ENCODE measurements at regions not wholly inside any gene's neighbourhood (a gene's known extent, or its start where the extent isn't known, plus 50 kb on each side); places are given as distances from the start of the nearest gene placed in this dataset.
"Not testable (repeated sequence)": the region's sequence is repeated elsewhere in the genome, so short reads cannot be mapped to it uniquely, and the experiment has no call there.

DNA sequence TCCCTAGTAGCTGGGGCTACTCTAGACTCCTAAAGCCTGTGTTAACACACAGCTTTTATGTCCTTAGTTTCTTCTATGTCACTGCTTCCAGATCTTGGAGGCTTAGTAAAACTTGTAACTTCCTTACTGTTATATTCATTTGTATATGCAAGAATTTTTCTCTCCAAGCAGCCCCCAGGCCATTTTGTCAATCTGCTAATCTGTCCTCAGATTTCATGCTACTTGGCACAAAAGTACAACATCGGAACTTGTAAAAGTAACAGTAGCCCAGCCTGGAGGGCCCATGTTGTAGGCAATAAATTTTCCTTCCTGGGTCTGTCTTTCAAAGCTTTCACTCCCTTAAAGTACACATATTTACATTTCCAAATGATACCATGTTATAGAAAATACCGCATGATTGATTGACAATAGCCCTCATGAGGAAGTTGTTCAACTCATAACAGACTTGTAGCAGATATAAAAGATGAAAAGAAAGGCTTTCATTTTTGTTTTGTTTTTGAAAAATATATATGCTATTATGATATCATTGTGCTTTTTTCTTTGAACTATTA is 324.2 kb downstream of the NEK10 start:
- CTCF ChIA-PET (ENCODE audit: unreplicated experiment) = no interaction called here
- no peak overlapping the region for H3K27ac ChIP-seq (ENCODE audit: low read depth, low read length, poor library complexity, severe bottlenecking)

DNA sequence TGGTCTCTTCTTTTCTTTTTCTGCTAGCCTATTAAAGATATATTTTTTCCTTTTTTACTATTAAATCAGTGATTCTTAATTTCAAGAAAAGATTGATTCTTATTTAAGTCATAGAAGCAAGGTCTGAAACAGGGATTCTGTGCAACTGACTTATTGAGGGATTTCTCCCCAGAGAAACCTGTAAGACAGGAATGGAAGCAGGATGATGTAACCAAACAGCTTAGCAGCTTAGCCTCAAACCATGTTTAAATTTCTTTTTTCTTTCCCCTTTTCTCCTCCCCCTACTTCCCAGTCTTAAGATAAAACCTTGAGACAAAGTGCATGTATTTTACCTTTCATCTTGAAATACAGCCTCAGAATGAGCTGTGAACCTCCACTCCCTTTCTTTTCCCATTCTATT is 322.8 kb downstream of the NEK10 start:
- H3K79me2 ChIP-seq (ENCODE audit: insufficient read depth, low read depth, low read length) = no peaks in the 10 kb centered on the region
- no peak overlapping the region for H3K4me2 ChIP-seq (ENCODE audit: low read length)
- ChIA-PET CTCF (ENCODE audit: unreplicated experiment) (no interaction called here), POLR2A (interaction anchor here (0.6 to 0.7 kb wide), 3 partner anchors 339 to 737 kb away, joined by 3 to 5 read pairs (median 3); no protein-coding TSS in a partner anchor)
- no peak overlapping the region for H2AFZ ChIP-seq (ENCODE audit: low read length)
- intact Hi-C loops (cut with micrococcal nuclease; ENCODE audit: unreplicated experiment) = no loop called here
- H3K27ac ChIP-seq (ENCODE audit: low read depth, low read length, poor library complexity, severe bottlenecking) = no peak overlapping the region
- H3K4me1 ChIP-seq (ENCODE audit: insufficient read depth, low read length, poor library complexity, severe bottlenecking) = no peaks in the 10 kb centered on the region
- no peaks in the 10 kb centered on the region for H3K36me3 ChIP-seq (ENCODE audit: insufficient read depth, low read length)
- no peaks in the 10 kb centered on the region for H3K9me2 ChIP-seq (ENCODE audit: insufficient read depth, low read length)
- TF ChIP-seq EZH2phosphoT487 (IDR thresholded peaks at IDR 0.05; ENCODE audit: borderline replicate concordance, low read depth, low read length) = no peak
- no peak for TF ChIP-seq CTCF (conservative IDR thresholded peaks at IDR 0.05; ENCODE audit: low read length)
- H3K4me3 ChIP-seq (ENCODE audit: low read depth, low read length, poor library complexity, severe bottlenecking) = no peak overlapping the region
- no peak for DNase-seq (ENCODE audit: low spot score)
- no peaks in the 10 kb centered on the region for H3K9me3 ChIP-seq (ENCODE audit: low read length)
- H4K20me1 ChIP-seq (ENCODE audit: insufficient read depth, low read length) = no peaks in the 10 kb centered on the region
- BruUV-seq (replicated peaks) = no TSS peak

More for the DNA sequence above, 324.2 kb downstream of the NEK10 start:
- H3K79me2 ChIP-seq (ENCODE audit: insufficient read depth, low read depth, low read length) = no peaks in the 10 kb centered on the region
- no peak overlapping the region for H3K4me3 ChIP-seq (ENCODE audit: low read depth, low read length, poor library complexity, severe bottlenecking)
- H4K20me1 ChIP-seq (ENCODE audit: insufficient read depth, low read length) = no peaks in the 10 kb centered on the region
- no peaks in the 10 kb centered on the region for H3K4me1 ChIP-seq (ENCODE audit: insufficient read depth, low read length, poor library complexity, severe bottlenecking)
- no peak for DNase-seq (ENCODE audit: low spot score)
- H3K36me3 ChIP-seq (ENCODE audit: insufficient read depth, low read length) = no peaks in the 10 kb centered on the region
- no peak overlapping the region for H2AFZ ChIP-seq (ENCODE audit: low read length)
- POLR2A ChIA-PET = interaction anchor here (0.6 kb wide), 1 partner anchor 1773 kb away, joined by 3 read pairs; no protein-coding TSS in a partner anchor
- no peaks in the 10 kb centered on the region for H3K9me3 ChIP-seq (ENCODE audit: low read length)
- H3K4me2 ChIP-seq (ENCODE audit: low read length) = no peak overlapping the region
- intact Hi-C loops (cut with micrococcal nuclease; ENCODE audit: unreplicated experiment) = no loop called here
- BruUV-seq (replicated peaks) = no TSS peak
- H3K9me2 ChIP-seq (ENCODE audit: insufficient read depth, low read length) = no peaks in the 10 kb centered on the region
- TF ChIP-seq CTCF (conservative IDR thresholded peaks at IDR 0.05; ENCODE audit: low read length) (no peak), EZH2phosphoT487 (IDR thresholded peaks at IDR 0.05; ENCODE audit: borderline replicate concordance, low read depth, low read length) (no peak)

DNA sequence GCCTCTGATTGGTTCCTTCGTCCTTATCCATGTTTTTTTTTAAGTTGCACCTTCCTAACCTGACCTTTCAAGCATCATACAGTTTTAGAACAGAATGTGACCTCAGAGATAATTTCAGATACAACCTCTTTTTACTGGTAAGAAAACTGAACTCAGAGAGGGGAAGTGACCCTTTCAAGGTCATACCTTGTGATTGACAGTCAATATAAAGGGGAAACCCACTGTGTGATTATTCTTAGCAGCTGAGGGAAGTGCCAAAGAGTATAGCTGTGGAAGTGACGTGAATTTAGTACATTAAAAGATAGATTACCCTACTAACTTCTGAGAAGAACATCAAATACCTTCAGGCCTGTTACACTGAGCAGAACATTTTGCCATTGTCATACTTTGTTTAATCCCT is 319.4 kb downstream of the NEK10 start:
- no peaks in the 10 kb centered on the region for H3K9me3 ChIP-seq (ENCODE audit: low read length)
- H3K4me3 ChIP-seq (ENCODE audit: low read depth, low read length, poor library complexity, severe bottlenecking) = no peak overlapping the region
- intact Hi-C loops (cut with micrococcal nuclease; ENCODE audit: unreplicated experiment) = no loop called here
- BruUV-seq (replicated peaks) = no TSS peak
- POLR2A ChIA-PET = no interaction called here
- TF ChIP-seq EZH2phosphoT487 (IDR thresholded peaks at IDR 0.05; ENCODE audit: borderline replicate concordance, low read depth, low read length) (no peak), CTCF (conservative IDR thresholded peaks at IDR 0.05; ENCODE audit: low read length) (no peak)
- H2AFZ ChIP-seq (ENCODE audit: low read length) = no peak overlapping the region
- CTCF ChIA-PET (ENCODE audit: unreplicated experiment) = no interaction called here
- no peaks in the 10 kb centered on the region for H3K36me3 ChIP-seq (ENCODE audit: insufficient read depth, low read length)
- no peak overlapping the region for H3K27ac ChIP-seq (ENCODE audit: low read depth, low read length, poor library complexity, severe bottlenecking)
- H3K4me2 ChIP-seq (ENCODE audit: low read length) = no peak overlapping the region
- H3K4me1 ChIP-seq (ENCODE audit: insufficient read depth, low read length, poor library complexity, severe bottlenecking) = no peaks in the 10 kb centered on the region
- no peak for DNase-seq (ENCODE audit: low spot score)
- no peaks in the 10 kb centered on the region for H4K20me1 ChIP-seq (ENCODE audit: insufficient read depth, low read length)
- no peaks in the 10 kb centered on the region for H3K79me2 ChIP-seq (ENCODE audit: insufficient read depth, low read depth, low read length)
- H3K9me2 ChIP-seq (ENCODE audit: insufficient read depth, low read length) = no peaks in the 10 kb centered on the region

GRCh38 chr3:27051527-27051926 is 317.7 kb downstream of the NEK10 start:
- CTCF ChIA-PET (ENCODE audit: unreplicated experiment); H3K9me2 ChIP-seq (ENCODE audit: insufficient read depth, low read length); H2AFZ ChIP-seq (ENCODE audit: low read length); H3K4me1 ChIP-seq (ENCODE audit: insufficient read depth, low read length, poor library complexity, severe bottlenecking); H3K4me2 ChIP-seq (ENCODE audit: low read length); H3K9me3 ChIP-seq (ENCODE audit: low read length); H4K20me1 ChIP-seq (ENCODE audit: insufficient read depth, low read length); BruUV-seq (replicated peaks); POLR2A ChIA-PET; H3K4me3 ChIP-seq (ENCODE audit: low read depth, low read length, poor library complexity, severe bottlenecking); H3K79me2 ChIP-seq (ENCODE audit: insufficient read depth, low read depth, low read length); H3K36me3 ChIP-seq (ENCODE audit: insufficient read depth, low read length); intact Hi-C loops (cut with micrococcal nuclease; ENCODE audit: unreplicated experiment); H3K27ac ChIP-seq (ENCODE audit: low read depth, low read length, poor library complexity, severe bottlenecking): not testable (repeated sequence)
- DNase-seq (ENCODE audit: low spot score) = peak; percentile 1

All from OCI-LY7 (cell line).